Ishikawa (cell line): ENCODE measurements at regions not wholly inside any gene's neighbourhood (a gene's known extent, or its start where the extent isn't known, plus 50 kb on each side); places are given as distances from the start of the nearest gene placed in this dataset.

Experiments used
- EGR1 ChIP-seq: IDR thresholded peaks from 2 replicates; pipeline ENCODE4 v1.6.1; 2012
- EP300 ChIP-seq: IDR thresholded peaks from 2 replicates; pipeline ENCODE4 v1.6.1; 2012; ENCODE audit warnings: borderline replicate concordance
- MAX ChIP-seq: IDR thresholded peaks from 2 replicates; pipeline ENCODE4 v1.6.1; 2012
- TEAD4 ChIP-seq: IDR thresholded peaks from 2 replicates; pipeline ENCODE4 v1.6.1; 2012
- TF ChIP-seq, protein P1 (sequence below): IDR thresholded peaks from 2 replicates; pipeline ENCODE4 v1.6.1; 2012; ENCODE audit warnings: low read depth, mild to moderate bottlenecking

GRCh38 chr3:159277814-159278213 lies 476.0 kb downstream of the MFSD1 start:
- TF ChIP-seq EP300 (no peak), EGR1 (no peak), TEAD4 (no peak), MAX (no peak)
- TF ChIP-seq, protein P1, sequence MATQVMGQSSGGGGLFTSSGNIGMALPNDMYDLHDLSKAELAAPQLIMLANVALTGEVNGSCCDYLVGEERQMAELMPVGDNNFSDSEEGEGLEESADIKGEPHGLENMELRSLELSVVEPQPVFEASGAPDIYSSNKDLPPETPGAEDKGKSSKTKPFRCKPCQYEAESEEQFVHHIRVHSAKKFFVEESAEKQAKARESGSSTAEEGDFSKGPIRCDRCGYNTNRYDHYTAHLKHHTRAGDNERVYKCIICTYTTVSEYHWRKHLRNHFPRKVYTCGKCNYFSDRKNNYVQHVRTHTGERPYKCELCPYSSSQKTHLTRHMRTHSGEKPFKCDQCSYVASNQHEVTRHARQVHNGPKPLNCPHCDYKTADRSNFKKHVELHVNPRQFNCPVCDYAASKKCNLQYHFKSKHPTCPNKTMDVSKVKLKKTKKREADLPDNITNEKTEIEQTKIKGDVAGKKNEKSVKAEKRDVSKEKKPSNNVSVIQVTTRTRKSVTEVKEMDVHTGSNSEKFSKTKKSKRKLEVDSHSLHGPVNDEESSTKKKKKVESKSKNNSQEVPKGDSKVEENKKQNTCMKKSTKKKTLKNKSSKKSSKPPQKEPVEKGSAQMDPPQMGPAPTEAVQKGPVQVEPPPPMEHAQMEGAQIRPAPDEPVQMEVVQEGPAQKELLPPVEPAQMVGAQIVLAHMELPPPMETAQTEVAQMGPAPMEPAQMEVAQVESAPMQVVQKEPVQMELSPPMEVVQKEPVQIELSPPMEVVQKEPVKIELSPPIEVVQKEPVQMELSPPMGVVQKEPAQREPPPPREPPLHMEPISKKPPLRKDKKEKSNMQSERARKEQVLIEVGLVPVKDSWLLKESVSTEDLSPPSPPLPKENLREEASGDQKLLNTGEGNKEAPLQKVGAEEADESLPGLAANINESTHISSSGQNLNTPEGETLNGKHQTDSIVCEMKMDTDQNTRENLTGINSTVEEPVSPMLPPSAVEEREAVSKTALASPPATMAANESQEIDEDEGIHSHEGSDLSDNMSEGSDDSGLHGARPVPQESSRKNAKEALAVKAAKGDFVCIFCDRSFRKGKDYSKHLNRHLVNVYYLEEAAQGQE = no peak
